Activated T-cell treated with anti-CD3 and anti-CD28 coated beads, Interleukin-2, amount 50 U/mL, for 1 hour (primary cell): ENCODE measurements at regions not wholly inside any gene's neighbourhood (a gene's known extent, or its start where the extent isn't known, plus 50 kb on each side); places are given as distances from the start of the nearest gene placed in this dataset.

ENCODE experiments used
- DNase-seq: peaks from one replicate; pipeline ENCODE4 v3.0.0-alpha.2; 2020

DNA sequence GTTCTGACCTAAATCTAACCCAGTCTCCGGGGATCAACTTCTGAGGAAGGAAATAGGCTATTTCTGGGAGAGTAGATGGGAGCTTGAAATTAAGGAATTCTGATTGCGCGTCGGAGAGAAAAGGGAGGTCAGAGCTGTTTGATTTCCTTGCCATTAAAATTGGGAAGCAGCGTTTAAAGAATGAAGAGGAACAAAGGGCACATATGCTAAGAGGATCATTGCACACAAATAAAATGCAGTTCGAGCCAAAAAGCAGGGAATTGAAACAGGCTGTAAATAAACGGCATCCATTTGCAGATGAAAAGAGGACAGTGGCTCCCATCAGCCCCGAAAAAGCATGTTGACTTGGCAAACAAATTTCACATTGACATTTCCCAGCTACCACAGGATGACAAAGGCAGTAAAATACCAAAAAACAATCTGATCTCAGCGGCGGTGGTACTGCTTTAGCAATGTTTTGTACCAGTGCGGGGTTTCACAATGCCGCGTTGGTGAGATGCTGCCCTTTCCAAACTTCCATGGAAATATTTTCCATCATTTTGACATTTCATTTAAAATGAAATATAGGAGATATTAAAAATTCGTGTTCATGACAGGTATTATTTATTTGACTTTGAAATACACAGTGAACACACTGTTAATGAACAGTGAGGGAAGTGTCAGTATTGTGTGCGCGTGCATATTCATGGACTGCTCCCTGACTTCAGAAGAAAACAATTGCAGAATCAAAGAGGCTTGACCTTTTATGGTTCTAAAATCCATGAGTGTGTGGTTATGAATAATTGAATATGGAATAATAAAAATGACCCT is 108.8 kb downstream of the SQOR start:
- DNase-seq = no peak

- DNase-seq = no peak
Observed at GRCh38 chr15:45744236-45744589, 109.4 kb downstream of the SQOR start.

- DNase-seq = no peak
Observed at GRCh38 chr15:45747426-45747825, 112.6 kb downstream of the SQOR start.

DNA sequence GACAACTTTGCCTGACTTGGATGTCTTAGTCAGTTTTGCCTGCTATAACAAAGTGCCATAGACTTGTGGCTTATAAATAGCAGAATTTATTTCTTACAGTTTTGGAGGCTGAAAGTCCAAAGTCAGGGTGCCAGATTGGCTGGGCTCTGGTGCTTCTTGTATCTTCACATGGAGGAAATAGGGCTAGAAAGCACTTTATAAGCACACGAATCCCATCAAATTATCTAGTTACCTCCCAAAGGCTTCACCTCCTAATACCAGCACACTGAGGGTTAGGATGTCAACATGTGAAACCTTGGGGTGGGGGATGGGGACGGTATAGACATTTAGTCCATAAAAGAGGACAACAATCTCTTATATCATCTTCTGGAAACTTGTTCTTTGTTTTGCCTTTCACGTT is 116.8 kb downstream of the SQOR start:
- DNase-seq = no peak

GRCh38 chr15:45759936-45760335 is 125.1 kb downstream of the SQOR start:
- no peak for DNase-seq

GRCh38 chr15:45762726-45763125 is 127.9 kb downstream of the SQOR start:
- no peak for DNase-seq

- DNase-seq = no peak
Observed at GRCh38 chr15:45763170-45763869, 128.5 kb downstream of the SQOR start.

DNA sequence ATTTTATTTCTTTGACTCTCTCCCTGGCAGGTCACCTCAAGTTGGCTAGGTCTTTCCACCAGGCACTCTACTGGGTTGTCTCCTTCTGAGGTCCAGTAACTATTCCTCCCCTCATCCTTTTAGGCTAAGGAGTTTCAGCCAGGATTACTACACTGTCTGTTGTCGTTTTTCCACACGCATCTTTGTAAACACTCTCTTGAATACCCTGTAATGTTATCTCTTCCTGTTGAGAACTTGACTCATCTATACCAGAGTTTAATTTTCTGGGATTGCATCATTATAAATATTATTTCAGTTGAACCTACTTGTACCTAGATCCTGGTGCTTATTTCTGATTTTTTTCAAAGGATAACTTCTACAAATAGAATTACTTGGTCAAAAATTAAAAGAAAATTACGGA is 138.3 kb downstream of the SQOR start:
- no peak for DNase-seq

DNA sequence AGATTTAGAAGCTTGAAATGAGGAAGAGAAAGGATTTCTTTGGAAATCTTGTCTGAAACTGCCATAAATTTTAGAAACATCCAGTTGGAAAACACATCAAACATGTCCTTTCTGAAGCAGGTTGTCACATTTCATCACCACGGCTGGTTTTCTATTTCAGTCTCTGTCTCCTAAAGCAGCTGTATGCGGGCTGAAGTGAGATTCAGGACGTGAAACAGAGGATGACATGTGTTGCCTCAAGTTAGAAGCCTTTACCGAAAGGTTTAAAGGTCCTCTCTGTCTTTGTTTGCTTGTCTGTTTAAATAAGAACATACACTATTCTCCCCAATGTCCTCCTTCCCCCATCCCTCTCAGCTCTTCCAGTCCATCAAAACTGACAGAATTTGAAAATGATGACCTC is 141.9 kb downstream of the SQOR start:
- no peak for DNase-seq

GRCh38 chr15:45777781-45778180 is 143.0 kb downstream of the SQOR start:
- DNase-seq = no peak

GRCh38 chr15:45780352-45780751 is 145.5 kb downstream of the SQOR start:
- no peak for DNase-seq

DNA sequence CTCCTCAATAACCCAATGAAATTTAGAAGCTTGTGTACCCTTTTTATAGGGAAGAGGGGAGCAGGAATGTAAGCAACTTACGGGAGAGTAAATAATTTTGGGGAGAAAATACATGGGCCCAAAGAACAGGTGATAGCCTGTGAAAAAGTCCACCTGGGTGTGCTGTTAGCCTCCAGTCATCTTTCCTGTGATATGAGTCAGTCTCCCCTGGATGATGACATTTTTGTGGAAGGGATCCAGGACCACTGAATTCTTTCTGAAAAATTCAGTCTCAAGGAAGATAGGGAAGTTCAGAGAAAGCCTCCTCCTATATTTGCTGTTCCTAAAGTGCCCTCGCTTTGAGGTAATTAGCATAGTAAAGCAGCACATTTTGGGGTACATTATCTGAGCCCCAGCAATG is 149.8 kb downstream of the SQOR start:
- DNase-seq = no peak

DNA sequence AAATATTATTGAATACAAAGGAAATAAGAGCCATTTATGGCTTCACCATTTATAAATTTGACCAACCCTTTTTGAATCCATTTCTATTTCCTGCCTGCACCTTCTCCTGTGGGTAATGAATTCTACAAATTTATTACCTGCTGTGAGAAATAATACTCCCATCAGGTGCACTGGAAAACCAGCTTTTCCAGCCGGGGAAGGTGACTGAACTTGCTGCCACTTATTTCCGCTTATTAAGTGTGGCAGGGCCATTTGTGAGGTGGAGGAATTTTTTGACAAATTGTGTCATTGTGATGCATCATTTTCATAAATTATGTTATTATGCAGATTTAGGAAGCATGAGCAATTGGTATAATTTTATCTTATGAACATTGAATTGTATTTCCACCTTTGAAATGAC is 151.1 kb downstream of the SQOR start:
- no peak for DNase-seq

DNA sequence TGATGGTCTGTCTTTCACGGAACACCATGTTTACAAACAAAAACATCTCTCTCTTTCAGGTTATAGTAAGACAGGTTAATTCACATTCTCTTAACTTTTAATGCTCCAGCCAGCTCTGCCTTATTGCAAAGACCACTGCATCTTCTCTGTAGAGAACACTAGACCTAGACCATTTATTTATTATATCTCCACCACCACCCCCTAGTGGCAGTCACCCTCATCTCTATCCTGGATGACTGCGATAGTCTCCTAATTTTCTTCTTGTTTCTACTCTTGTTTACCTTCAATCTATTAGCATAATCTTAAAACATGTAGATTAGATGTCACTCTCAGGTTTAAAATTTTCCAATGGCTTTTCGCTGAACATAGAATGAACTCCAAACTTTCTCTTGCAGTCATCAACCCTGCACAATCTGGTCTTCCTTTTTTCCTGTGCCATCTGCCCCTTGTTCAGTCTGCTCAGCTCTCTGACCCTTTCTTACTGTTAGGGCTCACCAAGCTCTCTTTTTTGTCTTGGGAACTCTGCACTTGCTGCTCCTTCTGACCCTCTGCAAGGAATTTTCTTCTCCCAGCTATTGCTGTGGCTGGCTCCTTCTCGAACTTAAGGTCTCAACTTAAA is 155.6 kb downstream of the SQOR start:
- DNase-seq = no peak

DNA sequence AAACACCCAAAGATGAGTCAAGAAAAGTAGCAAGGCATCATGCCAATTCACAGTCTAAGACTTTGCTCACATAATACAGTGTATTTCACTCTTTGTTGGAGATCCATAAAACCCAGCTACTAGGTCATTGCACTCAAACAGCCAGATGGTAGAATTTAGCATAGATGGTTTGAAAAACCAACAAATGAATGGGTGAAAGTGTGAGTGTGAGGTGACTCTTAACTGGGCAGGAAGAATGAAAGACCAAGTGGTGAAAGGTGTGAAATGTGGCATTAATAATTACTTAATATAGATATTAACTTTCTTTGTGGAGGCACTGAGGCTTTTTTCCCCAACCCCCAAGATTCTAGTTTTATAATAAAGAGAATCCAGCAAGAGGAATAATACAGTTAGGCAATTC is 159.5 kb downstream of the SQOR start:
- DNase-seq = no peak

- no peak for DNase-seq
Observed at GRCh38 chr15:45794712-45795439, 160.0 kb downstream of the SQOR start.

GRCh38 chr15:45795440-45796069 is 160.7 kb downstream of the SQOR start:
- no peak for DNase-seq

- DNase-seq = no peak
Observed at GRCh38 chr15:45796433-45796832, 161.6 kb downstream of the SQOR start.

- DNase-seq = no peak
Observed at GRCh38 chr15:45799508-45799907, 164.7 kb downstream of the SQOR start.

DNA sequence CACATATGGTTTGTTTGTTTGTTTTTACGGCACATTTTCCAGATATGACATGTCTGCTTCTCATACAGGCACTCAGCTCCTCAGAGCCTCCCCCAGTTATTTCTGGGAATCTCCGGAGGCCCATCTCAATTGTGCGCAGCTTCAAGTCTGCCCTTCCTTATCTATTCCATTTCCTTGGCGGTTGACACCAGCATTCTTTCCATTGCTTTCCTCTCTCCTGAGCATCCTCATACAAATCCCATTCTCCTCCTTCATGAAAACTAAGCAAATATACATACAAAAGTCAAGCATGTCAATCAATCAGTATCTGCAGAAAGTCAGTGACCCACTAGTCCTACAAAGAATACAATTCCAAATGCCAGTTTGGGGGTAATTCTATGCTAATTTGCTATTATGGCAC is 166.7 kb downstream of the SQOR start:
- no peak for DNase-seq

DNA sequence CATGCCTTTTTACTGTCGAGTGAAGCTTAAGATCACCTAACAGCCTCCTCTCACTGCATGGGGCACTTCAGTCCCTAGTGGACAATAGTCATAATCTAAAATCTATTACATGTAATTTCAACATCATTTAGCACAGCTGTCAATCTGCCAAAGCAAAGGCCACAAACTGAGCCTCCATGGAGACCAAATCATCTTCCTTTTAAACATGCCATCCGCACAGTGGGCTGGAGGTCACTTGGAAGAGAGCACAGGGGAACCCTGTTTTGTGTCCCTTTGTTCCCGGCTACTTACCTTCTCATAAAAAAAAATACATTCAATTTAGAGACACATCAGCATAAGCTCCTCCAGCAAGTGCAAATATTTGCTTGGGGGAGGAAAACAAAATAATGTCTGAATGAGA is 167.3 kb downstream of the SQOR start:
- no peak for DNase-seq

GRCh38 chr15:45804028-45804427 is 169.2 kb downstream of the SQOR start:
- no peak for DNase-seq

- DNase-seq = no peak
Observed at GRCh38 chr15:45810201-45810600, 175.4 kb downstream of the SQOR start.
